HCT116 (cell line): ENCODE measurements at regions not wholly inside any gene's neighbourhood (a gene's known extent, or its start where the extent isn't known, plus 50 kb on each side); places are given as distances from the start of the nearest gene placed in this dataset.

Experiments
- EZH2 ChIP-seq: fragments of 200-600 bp; sonication (generic); IDR thresholded peaks from 2 replicates; pipeline ENCODE4 v1.6.1; 2017; ENCODE audit warnings: antibody characterized with exemption, mixed run types
- POLR2A ChIP-seq: IDR thresholded peaks from 2 replicates; pipeline ENCODE4 v1.7.0; 2011; ENCODE audit warnings: borderline replicate concordance; ENCODE audit not compliant: insufficient read depth, insufficient read length; ENCODE audit errors: extremely low read depth

- TF ChIP-seq POLR2A (no peak), EZH2 (no peak)
Observed at GRCh38 chr1:71269179-71269578, 188.3 kb upstream of the ZRANB2 start.
